Activated gamma-delta T cell treated with Interleukin-2 at 50 U/mL for 16 hours (primary cell): ENCODE measurements at regions not wholly inside any gene's neighbourhood (a gene's known extent, or its start where the extent isn't known, plus 50 kb on each side); places are given as distances from the start of the nearest gene placed in this dataset.

ENCODE experiments used
- DNase-seq: peaks from one replicate; pipeline ENCODE4 v3.0.0-alpha.2; 2020

- no peak for DNase-seq
Measured at GRCh38 chr3:151995091-151995490, 121.6 kb downstream of the SUCNR1 start.

- no peak for DNase-seq
Measured at GRCh38 chr3:151998744-151999143, 125.3 kb downstream of the SUCNR1 start.

- no peak for DNase-seq
Measured at GRCh38 chr3:151999936-152000335, 126.5 kb downstream of the SUCNR1 start.

- no peak for DNase-seq
Measured at GRCh38 chr3:152011812-152012735, 138.6 kb downstream of the SUCNR1 start.

- DNase-seq, result no peak
Measured at GRCh38 chr3:152019508-152019907, 146.1 kb downstream of the SUCNR1 start.

GRCh38 chr3:152021951-152022461, 148.6 kb downstream of the SUCNR1 start:
- no peak for DNase-seq

- DNase-seq, result no peak
Measured at GRCh38 chr3:152026033-152026556, 152.7 kb downstream of the SUCNR1 start.

GRCh38 chr3:152030320-152030719, 156.9 kb downstream of the SUCNR1 start:
- no peak for DNase-seq

GRCh38 chr3:152031321-152031720, 157.9 kb downstream of the SUCNR1 start:
- no peak for DNase-seq

- DNase-seq, result no peak
Measured at GRCh38 chr3:152037297-152037696, 163.9 kb downstream of the SUCNR1 start.

- DNase-seq, result no peak
Measured at GRCh38 chr3:152037953-152038352, 164.5 kb downstream of the SUCNR1 start.

- no peak for DNase-seq
Measured at GRCh38 chr3:152038490-152038889, 165.0 kb downstream of the SUCNR1 start.

- no peak for DNase-seq
Measured at GRCh38 chr3:152039887-152040286, 166.4 kb downstream of the SUCNR1 start.

- DNase-seq, result no peak
Measured at GRCh38 chr3:152040319-152040718, 166.9 kb downstream of the SUCNR1 start.

GRCh38 chr3:152043620-152044019, 170.2 kb downstream of the SUCNR1 start:
- no peak for DNase-seq

GRCh38 chr3:152046280-152046679, 172.8 kb downstream of the SUCNR1 start:
- DNase-seq, result no peak

GRCh38 chr3:152047465-152047864, 174.0 kb downstream of the SUCNR1 start:
- DNase-seq, result no peak

- no peak for DNase-seq
Measured at GRCh38 chr3:152048831-152049230, 175.4 kb downstream of the SUCNR1 start.

- no peak for DNase-seq
Measured at GRCh38 chr3:152050903-152051302, 177.5 kb downstream of the SUCNR1 start.

- no peak for DNase-seq
Measured at GRCh38 chr3:152051501-152052404, 178.3 kb downstream of the SUCNR1 start.

GRCh38 chr3:152053866-152054265, 180.4 kb downstream of the SUCNR1 start:
- DNase-seq, result no peak

GRCh38 chr3:152054315-152054714, 180.9 kb downstream of the SUCNR1 start:
- DNase-seq, result no peak

- no peak for DNase-seq
Measured at GRCh38 chr3:152056073-152056472, 182.6 kb downstream of the SUCNR1 start.
